ENCODE measurements at regions not wholly inside any gene's neighbourhood (a gene's known extent, or its start where the extent isn't known, plus 50 kb on each side); places are given as distances from the start of the nearest gene placed in this dataset.

DNA sequence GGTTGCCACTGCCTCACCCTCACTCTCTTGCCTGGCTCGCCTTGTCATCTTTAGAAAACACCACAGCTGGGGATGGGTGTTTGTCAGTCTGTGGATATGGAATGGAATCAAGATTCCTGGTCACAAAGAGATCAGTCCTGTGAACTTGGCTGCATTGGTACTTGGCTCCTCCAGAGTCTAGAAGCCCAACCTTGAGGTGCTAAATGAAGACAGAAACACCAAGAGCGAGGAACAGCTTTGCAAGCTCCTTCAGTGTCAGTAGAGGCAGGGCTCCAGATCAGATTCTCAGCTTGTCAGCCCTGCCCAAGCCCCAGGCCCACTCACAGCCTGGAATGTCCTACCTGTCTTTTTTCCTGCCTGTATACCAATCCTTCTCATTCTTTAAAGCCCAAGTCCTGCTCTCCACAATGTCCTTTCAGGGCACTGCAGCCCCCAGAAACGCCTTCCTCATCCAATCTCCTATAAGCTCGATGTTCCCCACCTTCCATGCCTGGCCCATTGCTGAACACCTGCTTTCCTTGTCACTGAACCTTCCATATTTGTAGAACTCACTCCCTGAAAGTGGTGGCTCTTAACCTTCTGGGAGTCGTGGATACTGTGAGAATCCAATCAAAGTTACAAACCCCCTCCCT is 188.9 kb downstream of the BCR start:
- TF ChIP-seq, protein P1, sequence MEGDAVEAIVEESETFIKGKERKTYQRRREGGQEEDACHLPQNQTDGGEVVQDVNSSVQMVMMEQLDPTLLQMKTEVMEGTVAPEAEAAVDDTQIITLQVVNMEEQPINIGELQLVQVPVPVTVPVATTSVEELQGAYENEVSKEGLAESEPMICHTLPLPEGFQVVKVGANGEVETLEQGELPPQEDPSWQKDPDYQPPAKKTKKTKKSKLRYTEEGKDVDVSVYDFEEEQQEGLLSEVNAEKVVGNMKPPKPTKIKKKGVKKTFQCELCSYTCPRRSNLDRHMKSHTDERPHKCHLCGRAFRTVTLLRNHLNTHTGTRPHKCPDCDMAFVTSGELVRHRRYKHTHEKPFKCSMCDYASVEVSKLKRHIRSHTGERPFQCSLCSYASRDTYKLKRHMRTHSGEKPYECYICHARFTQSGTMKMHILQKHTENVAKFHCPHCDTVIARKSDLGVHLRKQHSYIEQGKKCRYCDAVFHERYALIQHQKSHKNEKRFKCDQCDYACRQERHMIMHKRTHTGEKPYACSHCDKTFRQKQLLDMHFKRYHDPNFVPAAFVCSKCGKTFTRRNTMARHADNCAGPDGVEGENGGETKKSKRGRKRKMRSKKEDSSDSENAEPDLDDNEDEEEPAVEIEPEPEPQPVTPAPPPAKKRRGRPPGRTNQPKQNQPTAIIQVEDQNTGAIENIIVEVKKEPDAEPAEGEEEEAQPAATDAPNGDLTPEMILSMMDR (IDR thresholded peaks at IDR 0.05; ENCODE audit: low read length), result no peak
- TF ChIP-seq EZH2 (optimal IDR thresholded peaks at IDR 0.05; ENCODE audit: low read depth, low read length) (no peak), EZH2phosphoT487 (IDR thresholded peaks at IDR 0.05; ENCODE audit: low read length) (no peak)
